ENCODE measurements at regions not wholly inside any gene's neighbourhood (a gene's known extent, or its start where the extent isn't known, plus 50 kb on each side); places are given as distances from the start of the nearest gene placed in this dataset.

GRCh38 chr13:110057052-110057451, 249.9 kb downstream of the COL4A1 start:
- Mint-ChIP-seq H3K36me3 (ENCODE audit: unreplicated experiment) (no peaks in the 10 kb centered on the region), H3K4me1 (ENCODE audit: low read depth, unreplicated experiment) (no peaks in the 10 kb centered on the region), H3K27me3 (ENCODE audit: unreplicated experiment) (peaks cover 4% of the 10 kb centered on the region), H3K4me3 (ENCODE audit: unreplicated experiment) (no peak overlapping the region), H3K9me3 (ENCODE audit: unreplicated experiment) (peaks cover 2% of the 10 kb centered on the region), H3K27ac (ENCODE audit: unreplicated experiment) (no peak overlapping the region)
- no peak for DNase-seq
- no peak for TF ChIP-seq CTCF (IDR thresholded peaks at IDR 0.05; ENCODE audit: partially characterized antibody, unreplicated experiment)

- Mint-ChIP-seq H3K27me3 (ENCODE audit: unreplicated experiment) (peaks cover 2% of the 10 kb centered on the region), H3K4me1 (ENCODE audit: low read depth, unreplicated experiment) (no peaks in the 10 kb centered on the region), H3K27ac (ENCODE audit: unreplicated experiment) (no peak overlapping the region), H3K36me3 (ENCODE audit: unreplicated experiment) (no peaks in the 10 kb centered on the region), H3K9me3 (ENCODE audit: unreplicated experiment) (peaks cover 2% of the 10 kb centered on the region), H3K4me3 (ENCODE audit: unreplicated experiment) (no peak overlapping the region)
- no peak for TF ChIP-seq CTCF (IDR thresholded peaks at IDR 0.05; ENCODE audit: partially characterized antibody, unreplicated experiment)
- no peak for DNase-seq
Observed at GRCh38 chr13:110056640-110057039, 250.3 kb downstream of the COL4A1 start.

GRCh38 chr13:110055089-110055488, 251.9 kb downstream of the COL4A1 start:
- Mint-ChIP-seq H3K36me3 (ENCODE audit: unreplicated experiment) (no peaks in the 10 kb centered on the region), H3K9me3 (ENCODE audit: unreplicated experiment) (peaks cover 2% of the 10 kb centered on the region), H3K27me3 (ENCODE audit: unreplicated experiment) (peaks cover 2% of the 10 kb centered on the region), H3K4me1 (ENCODE audit: low read depth, unreplicated experiment) (no peaks in the 10 kb centered on the region), H3K4me3 (ENCODE audit: unreplicated experiment) (no peak overlapping the region), H3K27ac (ENCODE audit: unreplicated experiment) (no peak overlapping the region)
- TF ChIP-seq CTCF (IDR thresholded peaks at IDR 0.05; ENCODE audit: partially characterized antibody, unreplicated experiment), result no peak
- DNase-seq, result no peak

- H3K36me3 Mint-ChIP-seq (ENCODE audit: unreplicated experiment), result no peaks in the 10 kb centered on the region
- H3K27ac Mint-ChIP-seq (ENCODE audit: unreplicated experiment), result no peak overlapping the region
- H3K9me3 Mint-ChIP-seq (ENCODE audit: unreplicated experiment), result peaks cover 2% of the 10 kb centered on the region
- H3K4me1 Mint-ChIP-seq (ENCODE audit: low read depth, unreplicated experiment), result no peaks in the 10 kb centered on the region
- peaks cover 2% of the 10 kb centered on the region for H3K27me3 Mint-ChIP-seq (ENCODE audit: unreplicated experiment)
- no peak for DNase-seq
- H3K4me3 Mint-ChIP-seq (ENCODE audit: unreplicated experiment), result no peak overlapping the region
- TF ChIP-seq CTCF (IDR thresholded peaks at IDR 0.05; ENCODE audit: partially characterized antibody, unreplicated experiment), result no peak
Observed at GRCh38 chr13:110054041-110054440, 252.9 kb downstream of the COL4A1 start.

- no peaks in the 10 kb centered on the region for H3K36me3 Mint-ChIP-seq (ENCODE audit: unreplicated experiment)
- H3K9me3 Mint-ChIP-seq (ENCODE audit: unreplicated experiment), result no peaks in the 10 kb centered on the region
- H3K4me1 Mint-ChIP-seq (ENCODE audit: low read depth, unreplicated experiment), result no peaks in the 10 kb centered on the region
- H3K27ac Mint-ChIP-seq (ENCODE audit: unreplicated experiment), result no peak overlapping the region
- H3K27me3 Mint-ChIP-seq (ENCODE audit: unreplicated experiment), result no peaks in the 10 kb centered on the region
- no peak for DNase-seq
- no peak overlapping the region for H3K4me3 Mint-ChIP-seq (ENCODE audit: unreplicated experiment)
- TF ChIP-seq CTCF (IDR thresholded peaks at IDR 0.05; ENCODE audit: partially characterized antibody, unreplicated experiment), result no peak
Observed at GRCh38 chr13:110047496-110047895, 259.5 kb downstream of the COL4A1 start.

Data from glutamatergic neuron (in vitro differentiated cells).